ENCODE measurements at regions not wholly inside any gene's neighbourhood (a gene's known extent, or its start where the extent isn't known, plus 50 kb on each side); places are given as distances from the start of the nearest gene placed in this dataset.

DNA sequence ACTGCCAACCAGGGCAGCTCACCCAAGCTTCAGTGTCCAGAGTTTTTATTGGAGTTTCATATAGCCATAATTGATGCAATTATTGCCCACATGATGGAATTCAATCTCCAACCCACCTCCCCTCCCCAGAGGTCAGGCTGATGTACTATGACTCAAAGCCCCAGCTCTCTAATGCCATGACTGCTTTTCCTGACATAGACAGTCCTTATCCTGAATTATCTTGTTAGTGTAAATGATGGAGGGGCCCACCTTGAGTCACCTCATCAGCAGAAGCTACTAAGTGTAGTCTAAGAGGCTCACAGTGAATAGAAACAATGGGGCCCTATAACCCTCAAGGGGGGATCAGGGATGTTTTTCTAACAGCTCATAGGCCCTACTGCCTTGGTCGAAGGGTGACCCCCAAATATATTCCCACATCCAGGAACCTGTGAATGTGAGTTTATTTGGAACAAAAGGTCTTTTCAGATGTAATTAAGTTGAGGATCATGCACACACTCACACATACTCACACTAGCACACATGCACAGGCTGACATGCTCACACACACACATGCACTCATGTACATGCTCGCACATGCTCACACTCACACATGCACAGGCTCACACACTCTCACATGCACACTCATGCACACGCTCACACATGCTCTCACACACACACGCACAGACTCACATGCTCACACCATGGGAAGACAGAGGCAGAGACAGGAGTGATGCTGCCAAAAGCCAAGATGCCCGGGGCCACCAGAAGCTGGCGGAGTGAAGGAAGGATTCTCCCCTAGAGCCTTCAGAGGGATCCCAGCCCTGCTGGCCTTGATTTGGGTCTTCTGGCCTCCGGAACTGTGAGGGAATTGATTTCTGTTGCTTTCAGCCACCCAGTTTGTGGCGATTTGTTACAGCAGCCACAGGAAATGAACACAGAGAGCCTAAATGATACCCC, 131.2 kb upstream of the SMAD3 start:
- POLR2A ChIA-PET: no interaction called here
- no peak overlapping the region for H3K27ac Mint-ChIP-seq
- no peak for TF ChIP-seq NR3C1 (CRISPR knock-in tag; conservative IDR thresholded peaks at IDR 0.05; ENCODE audit: low read depth)
- TF ChIP-seq, protein P1, sequence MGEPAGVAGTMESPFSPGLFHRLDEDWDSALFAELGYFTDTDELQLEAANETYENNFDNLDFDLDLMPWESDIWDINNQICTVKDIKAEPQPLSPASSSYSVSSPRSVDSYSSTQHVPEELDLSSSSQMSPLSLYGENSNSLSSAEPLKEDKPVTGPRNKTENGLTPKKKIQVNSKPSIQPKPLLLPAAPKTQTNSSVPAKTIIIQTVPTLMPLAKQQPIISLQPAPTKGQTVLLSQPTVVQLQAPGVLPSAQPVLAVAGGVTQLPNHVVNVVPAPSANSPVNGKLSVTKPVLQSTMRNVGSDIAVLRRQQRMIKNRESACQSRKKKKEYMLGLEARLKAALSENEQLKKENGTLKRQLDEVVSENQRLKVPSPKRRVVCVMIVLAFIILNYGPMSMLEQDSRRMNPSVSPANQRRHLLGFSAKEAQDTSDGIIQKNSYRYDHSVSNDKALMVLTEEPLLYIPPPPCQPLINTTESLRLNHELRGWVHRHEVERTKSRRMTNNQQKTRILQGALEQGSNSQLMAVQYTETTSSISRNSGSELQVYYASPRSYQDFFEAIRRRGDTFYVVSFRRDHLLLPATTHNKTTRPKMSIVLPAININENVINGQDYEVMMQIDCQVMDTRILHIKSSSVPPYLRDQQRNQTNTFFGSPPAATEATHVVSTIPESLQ (CRISPR knock-in tag; IDR thresholded peaks at IDR 0.05): no peak
- no peak for TF ChIP-seq GTF2I (CRISPR knock-in tag; conservative IDR thresholded peaks at IDR 0.05)

DNA sequence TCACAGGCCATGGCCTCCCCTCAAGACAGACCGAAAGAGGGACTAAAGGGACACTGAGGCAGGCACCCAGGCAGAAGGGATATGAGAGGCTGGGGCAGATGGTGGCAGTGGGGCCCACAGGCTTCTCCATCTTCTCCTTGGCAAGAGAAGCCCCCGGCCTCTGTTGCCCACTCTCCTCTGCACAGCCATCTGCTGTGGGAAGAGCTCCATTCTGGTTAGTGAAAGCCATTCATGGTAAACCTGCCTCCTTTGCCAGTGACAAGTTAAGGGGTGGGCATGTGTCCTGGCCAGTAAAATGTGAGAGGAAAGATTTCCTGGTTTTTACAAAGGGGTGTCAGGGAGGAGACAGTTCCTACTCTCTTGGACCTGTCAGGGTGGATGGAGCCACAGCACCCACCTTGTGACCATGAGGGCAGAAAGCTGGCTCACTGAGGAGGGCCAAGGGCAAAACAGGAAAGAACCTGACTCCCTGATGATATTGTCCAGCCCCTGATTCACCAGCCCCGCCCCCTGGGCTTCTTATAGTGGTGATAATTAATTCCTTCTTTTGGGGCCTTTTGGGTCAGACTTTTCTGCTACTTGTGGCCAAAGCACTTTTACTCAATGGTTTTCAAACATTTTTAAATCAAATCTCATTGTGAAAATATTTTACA, 130.4 kb upstream of the SMAD3 start:
- H3K36me3 Mint-ChIP-seq: peaks cover 33% of the 10 kb centered on the region
- ATAC-seq (no peak), DNase-seq (ENCODE audit: low spot score) (no peak)
- TF ChIP-seq, protein P2, sequence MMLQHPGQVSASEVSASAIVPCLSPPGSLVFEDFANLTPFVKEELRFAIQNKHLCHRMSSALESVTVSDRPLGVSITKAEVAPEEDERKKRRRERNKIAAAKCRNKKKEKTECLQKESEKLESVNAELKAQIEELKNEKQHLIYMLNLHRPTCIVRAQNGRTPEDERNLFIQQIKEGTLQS (CRISPR knock-in tag; conservative IDR thresholded peaks at IDR 0.05): no peak
- TF ChIP-seq, protein P3, sequence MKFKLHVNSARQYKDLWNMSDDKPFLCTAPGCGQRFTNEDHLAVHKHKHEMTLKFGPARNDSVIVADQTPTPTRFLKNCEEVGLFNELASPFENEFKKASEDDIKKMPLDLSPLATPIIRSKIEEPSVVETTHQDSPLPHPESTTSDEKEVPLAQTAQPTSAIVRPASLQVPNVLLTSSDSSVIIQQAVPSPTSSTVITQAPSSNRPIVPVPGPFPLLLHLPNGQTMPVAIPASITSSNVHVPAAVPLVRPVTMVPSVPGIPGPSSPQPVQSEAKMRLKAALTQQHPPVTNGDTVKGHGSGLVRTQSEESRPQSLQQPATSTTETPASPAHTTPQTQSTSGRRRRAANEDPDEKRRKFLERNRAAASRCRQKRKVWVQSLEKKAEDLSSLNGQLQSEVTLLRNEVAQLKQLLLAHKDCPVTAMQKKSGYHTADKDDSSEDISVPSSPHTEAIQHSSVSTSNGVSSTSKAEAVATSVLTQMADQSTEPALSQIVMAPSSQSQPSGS (CRISPR knock-in tag; IDR thresholded peaks at IDR 0.05; ENCODE audit: borderline replicate concordance, low read depth): no peak
- TF ChIP-seq SMAD4 (CRISPR knock-in tag; IDR thresholded peaks at IDR 0.05): no peak
- TF ChIP-seq ZNF396 (CRISPR knock-in tag; IDR thresholded peaks at IDR 0.05; ENCODE audit: borderline replicate concordance): no peak
- TF ChIP-seq, protein P4, sequence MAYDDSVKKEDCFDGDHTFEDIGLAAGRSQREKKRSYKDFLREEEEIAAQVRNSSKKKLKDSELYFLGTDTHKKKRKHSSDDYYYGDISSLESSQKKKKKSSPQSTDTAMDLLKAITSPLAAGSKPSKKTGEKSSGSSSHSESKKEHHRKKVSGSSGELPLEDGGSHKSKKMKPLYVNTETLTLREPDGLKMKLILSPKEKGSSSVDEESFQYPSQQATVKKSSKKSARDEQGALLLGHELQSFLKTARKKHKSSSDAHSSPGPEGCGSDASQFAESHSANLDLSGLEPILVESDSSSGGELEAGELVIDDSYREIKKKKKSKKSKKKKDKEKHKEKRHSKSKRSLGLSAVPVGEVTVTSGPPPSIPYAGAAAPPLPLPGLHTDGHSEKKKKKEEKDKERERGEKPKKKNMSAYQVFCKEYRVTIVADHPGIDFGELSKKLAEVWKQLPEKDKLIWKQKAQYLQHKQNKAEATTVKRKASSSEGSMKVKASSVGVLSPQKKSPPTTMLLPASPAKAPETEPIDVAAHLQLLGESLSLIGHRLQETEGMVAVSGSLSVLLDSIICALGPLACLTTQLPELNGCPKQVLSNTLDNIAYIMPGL (CRISPR knock-in tag; IDR thresholded peaks at IDR 0.05): no peak
- TF ChIP-seq, protein P5, sequence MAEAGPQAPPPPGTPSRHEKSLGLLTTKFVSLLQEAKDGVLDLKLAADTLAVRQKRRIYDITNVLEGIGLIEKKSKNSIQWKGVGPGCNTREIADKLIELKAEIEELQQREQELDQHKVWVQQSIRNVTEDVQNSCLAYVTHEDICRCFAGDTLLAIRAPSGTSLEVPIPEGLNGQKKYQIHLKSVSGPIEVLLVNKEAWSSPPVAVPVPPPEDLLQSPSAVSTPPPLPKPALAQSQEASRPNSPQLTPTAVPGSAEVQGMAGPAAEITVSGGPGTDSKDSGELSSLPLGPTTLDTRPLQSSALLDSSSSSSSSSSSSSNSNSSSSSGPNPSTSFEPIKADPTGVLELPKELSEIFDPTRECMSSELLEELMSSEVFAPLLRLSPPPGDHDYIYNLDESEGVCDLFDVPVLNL (CRISPR knock-in tag; IDR thresholded peaks at IDR 0.05; ENCODE audit: borderline replicate concordance, low read depth): no peak
- H3K4me3 Mint-ChIP-seq: no peak overlapping the region
- H3K9me3 Mint-ChIP-seq: peaks cover 44% of the 10 kb centered on the region
- no peak overlapping the region for H3K27ac Mint-ChIP-seq
- H3K27me3 Mint-ChIP-seq (ENCODE audit: low read depth): no peaks in the 10 kb centered on the region; the same call in 1 of the 2 replicates
- peaks cover 16% of the 10 kb centered on the region for H3K4me1 Mint-ChIP-seq
- POLR2A ChIA-PET: no interaction called here
- CTCF ChIA-PET: interaction anchor here (1.0 to 2.5 kb wide), 2 partner anchors 9 to 12 kb away, joined by 3 to 5 read pairs; no protein-coding TSS in a partner anchor

More for the DNA sequence above, 131.2 kb upstream of the SMAD3 start:
- no peak overlapping the region for H3K4me3 Mint-ChIP-seq
- CTCF ChIA-PET: interaction anchor here (1.0 to 2.5 kb wide), 3 partner anchors 10 to 12 kb away, joined by 3 to 7 read pairs (median 5); no protein-coding TSS in a partner anchor
- ATAC-seq (no peak), DNase-seq (ENCODE audit: low spot score) (no peak)
- H3K4me1 Mint-ChIP-seq: peaks cover 16% of the 10 kb centered on the region
- H3K9me3 Mint-ChIP-seq: peaks cover 44% of the 10 kb centered on the region
- peaks cover 33% of the 10 kb centered on the region for H3K36me3 Mint-ChIP-seq
- H3K27me3 Mint-ChIP-seq (ENCODE audit: low read depth): no peaks in the 10 kb centered on the region; the same call in 1 of the 2 replicates

DNA sequence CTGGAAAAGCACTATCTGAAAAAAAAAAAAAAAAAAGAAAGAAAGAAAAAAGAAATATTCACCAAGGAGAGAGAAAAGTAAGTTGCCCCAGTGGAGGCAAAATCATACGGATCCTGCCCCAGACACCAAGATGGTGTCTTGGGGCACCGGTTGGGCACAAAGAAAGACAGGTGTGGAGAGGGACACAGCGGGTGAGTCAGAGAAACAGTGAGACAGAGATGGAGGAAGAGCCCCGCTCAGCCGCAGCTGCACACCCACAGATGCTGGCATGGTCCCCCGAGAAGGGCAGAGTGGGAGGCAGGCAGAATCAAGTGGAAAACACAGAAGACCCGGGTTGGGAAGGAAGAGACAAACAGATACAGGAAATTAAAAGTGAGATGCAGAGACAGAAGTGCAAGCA, 129.7 kb upstream of the SMAD3 start:
- ATAC-seq (no peak), DNase-seq (ENCODE audit: low spot score) (no peak)
- H3K27ac Mint-ChIP-seq: no peak overlapping the region
- CTCF ChIA-PET: no interaction called here
- H3K9me3 Mint-ChIP-seq: peaks cover 44% of the 10 kb centered on the region
- peaks cover 33% of the 10 kb centered on the region for H3K36me3 Mint-ChIP-seq
- TF ChIP-seq KAT7 (CRISPR knock-in tag; IDR thresholded peaks at IDR 0.05; ENCODE audit: borderline replicate concordance): no peak
- TF ChIP-seq, protein P1 (CRISPR knock-in tag; IDR thresholded peaks at IDR 0.05): no peak
- no peak for TF ChIP-seq MYBL2 (CRISPR knock-in tag; IDR thresholded peaks at IDR 0.05)
- no peak for TF ChIP-seq CREB1 (CRISPR knock-in tag; IDR thresholded peaks at IDR 0.05)
- H3K27me3 Mint-ChIP-seq (ENCODE audit: low read depth): no peaks in the 10 kb centered on the region; the same call in 1 of the 2 replicates
- POLR2A ChIA-PET: no interaction called here
- H3K4me3 Mint-ChIP-seq: no peak overlapping the region
- peaks cover 16% of the 10 kb centered on the region for H3K4me1 Mint-ChIP-seq
